Peyer's patch (tissue), 4 donors: ENCODE measurements at regions not wholly inside any gene's neighbourhood (a gene's known extent, or its start where the extent isn't known, plus 50 kb on each side); places are given as distances from the start of the nearest gene placed in this dataset.

Experiments
- CTCF ChIP-seq, 6 experiments: fragments of 450-650 bp in 4 of 6; fragments of 200-600 bp in 2 of 6; sonication (generic) in 1 of 6; IDR thresholded peaks; one replicate each; pipeline ENCODE4 v1.5.1; 2017 to 2019; ENCODE audit warnings: antibody characterized with exemption in 6 of 6, mild to moderate bottlenecking in 3 of 6, moderate library complexity in 1 of 6
- POLR2A ChIP-seq, 2 donors: fragments of 450-650 bp; IDR thresholded peaks; one replicate each; pipeline ENCODE4 v1.5.1; 2017; ENCODE audit warnings: antibody characterized with exemption in 2 of 2, mild to moderate bottlenecking in 2 of 2, moderate library complexity in 2 of 2

DNA sequence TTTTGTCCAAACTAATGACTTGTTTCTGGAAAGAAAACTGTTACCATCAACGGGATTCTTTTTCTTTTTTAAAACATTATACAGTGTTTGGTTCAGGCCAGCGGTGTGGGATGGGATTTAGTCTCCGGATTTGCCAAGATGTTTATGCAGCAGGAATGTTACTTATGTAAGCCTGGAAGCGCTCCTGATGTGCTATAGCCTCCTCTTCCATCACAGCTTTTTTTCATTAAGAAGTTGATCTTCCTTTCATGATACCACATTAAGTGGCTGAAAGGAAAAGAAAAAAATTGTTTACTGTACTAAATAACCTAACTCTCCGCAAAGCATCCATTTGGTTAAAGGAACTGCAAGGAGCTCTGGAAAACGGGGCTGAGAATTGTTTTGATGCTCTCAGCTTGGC, 120.5 kb upstream of the ALDH1A3 start:
- TF ChIP-seq POLR2A (IDR thresholded peaks at IDR 0.05), result no peak
- no peak for TF ChIP-seq CTCF (IDR thresholded peaks at IDR 0.05)
